ENCODE measurements at regions not wholly inside any gene's neighbourhood (a gene's known extent, or its start where the extent isn't known, plus 50 kb on each side); places are given as distances from the start of the nearest gene placed in this dataset.
"Not testable (repeated sequence)": the region's sequence is repeated elsewhere in the genome, so short reads cannot be mapped to it uniquely, and the experiment has no call there.

GRCh38 chr4:170949084-170949483 lies 859.3 kb upstream of the AADAT start:
- no peak for DNase-seq

- DNase-seq, result no peak
Observed at GRCh38 chr4:170940043-170940724, 850.4 kb upstream of the AADAT start.

- no peak for DNase-seq
Observed at GRCh38 chr4:170938588-170938987, 848.8 kb upstream of the AADAT start.

GRCh38 chr4:170931321-170931720 lies 841.6 kb upstream of the AADAT start:
- peak; percentile 70 for DNase-seq

GRCh38 chr4:170888660-170889059 lies 798.9 kb upstream of the AADAT start:
- DNase-seq, result no peak

- DNase-seq, result no peak
Observed at GRCh38 chr4:170887396-170887795, 797.6 kb upstream of the AADAT start.

GRCh38 chr4:170884969-170885570 lies 795.3 kb upstream of the AADAT start:
- DNase-seq, result peak; percentile 29

GRCh38 chr4:170881646-170882045 lies 791.9 kb upstream of the AADAT start:
- not testable (repeated sequence) for DNase-seq

- no peak for DNase-seq
Observed at GRCh38 chr4:170875868-170876267, 786.1 kb upstream of the AADAT start.

GRCh38 chr4:170872794-170873193 lies 783.0 kb upstream of the AADAT start:
- no peak for DNase-seq

GRCh38 chr4:170868170-170868569 lies 778.4 kb upstream of the AADAT start:
- peak; percentile 12 for DNase-seq

- DNase-seq, result no peak
Observed at GRCh38 chr4:170854097-170854496, 764.3 kb upstream of the AADAT start.

- peak; percentile 45 for DNase-seq
Observed at GRCh38 chr4:170853422-170854021, 763.8 kb upstream of the AADAT start.

- no peak for DNase-seq
Observed at GRCh38 chr4:170849969-170850368, 760.2 kb upstream of the AADAT start.

- DNase-seq, result no peak
Observed at GRCh38 chr4:170827562-170828274, 738.0 kb upstream of the AADAT start.

- no peak for DNase-seq
Observed at GRCh38 chr4:170818786-170819185, 729.0 kb upstream of the AADAT start.

GRCh38 chr4:170805352-170805751 lies 715.6 kb upstream of the AADAT start:
- DNase-seq, result no peak

GRCh38 chr4:170804930-170805329 lies 715.2 kb upstream of the AADAT start:
- DNase-seq, result no peak

GRCh38 chr4:170803492-170803891 lies 713.7 kb upstream of the AADAT start:
- DNase-seq, result no peak

- DNase-seq, result no peak
Observed at GRCh38 chr4:170801771-170802170, 712.0 kb upstream of the AADAT start.

- DNase-seq, result no peak
Observed at GRCh38 chr4:170794525-170794924, 704.8 kb upstream of the AADAT start.

- not testable (repeated sequence) for DNase-seq
Observed at GRCh38 chr4:170788540-170789051, 698.8 kb upstream of the AADAT start.

GRCh38 chr4:170777663-170778062 lies 687.9 kb upstream of the AADAT start:
- DNase-seq, result no peak

GRCh38 chr4:170776983-170777382 lies 687.2 kb upstream of the AADAT start:
- no peak for DNase-seq

Measured in fibroblast of skin of right quadriceps (primary cell).